ENCODE measurements at regions not wholly inside any gene's neighbourhood (a gene's known extent, or its start where the extent isn't known, plus 50 kb on each side); places are given as distances from the start of the nearest gene placed in this dataset.
"Not testable (repeated sequence)": the region's sequence is repeated elsewhere in the genome, so short reads cannot be mapped to it uniquely, and the experiment has no call there.

DNA sequence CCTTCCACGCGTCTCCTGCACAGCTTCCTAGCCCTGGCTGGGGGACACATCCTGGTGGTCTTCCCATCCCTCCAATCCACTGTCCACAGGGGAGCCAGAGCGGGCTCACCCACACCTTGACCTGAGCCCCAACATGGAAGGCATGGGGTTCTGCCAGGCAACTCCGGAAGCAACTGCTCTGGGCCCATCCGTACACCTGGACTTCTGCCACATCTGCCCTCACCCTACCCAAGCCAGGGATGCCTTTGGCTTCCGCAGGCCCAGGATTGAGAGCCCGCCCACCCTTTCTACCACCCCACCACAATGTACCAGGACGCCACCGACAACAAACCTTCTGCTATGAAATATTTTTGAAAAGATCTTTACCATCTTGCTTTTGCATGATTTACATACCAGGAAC is 89.8 kb downstream of the KCNJ18 start:
- H3K4me3 ChIP-seq (ENCODE audit: low read depth in 1 of 2, low read length in 2 of 2); H3K4me1 ChIP-seq (ENCODE audit: control insufficient read depth in 1 of 2, insufficient read depth in 2 of 2, low read length in 2 of 2); H3K27me3 ChIP-seq (ENCODE audit: control insufficient read depth in 1 of 2, insufficient read depth in 2 of 2, low read length in 2 of 2); H3K36me3 ChIP-seq (ENCODE audit: control insufficient read depth in 1 of 2, insufficient read depth in 2 of 2, low read length in 2 of 2); H3K27ac ChIP-seq (ENCODE audit: low read depth, low read length); H3K9me3 ChIP-seq (ENCODE audit: control insufficient read depth in 1 of 2, low read length in 2 of 2); H3K9ac ChIP-seq (ENCODE audit: low read depth in 1 of 2, low read length in 2 of 2): not testable (repeated sequence)

DNA sequence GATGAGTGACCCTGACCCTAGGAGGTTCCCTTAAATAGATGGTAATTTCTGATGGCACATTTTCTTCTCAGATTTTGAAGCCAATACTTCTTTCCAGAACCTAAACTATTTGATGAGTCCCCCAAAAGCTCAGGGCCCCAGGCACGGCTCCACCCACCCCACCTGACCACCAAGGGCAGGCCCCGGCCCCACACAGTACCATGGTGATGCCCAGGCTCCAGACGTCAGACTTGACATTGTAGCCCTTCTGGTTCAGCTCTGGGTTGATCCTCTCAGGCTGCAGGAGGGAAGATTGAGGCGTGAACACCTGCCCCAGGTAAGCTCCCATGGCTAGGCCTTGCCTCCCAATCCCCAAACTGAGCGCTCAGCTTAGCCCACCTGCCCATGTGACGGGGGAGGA is 90.3 kb downstream of the KCNJ18 start:
- H3K27ac ChIP-seq (ENCODE audit: low read depth, low read length); H3K4me1 ChIP-seq (ENCODE audit: control insufficient read depth in 1 of 2, insufficient read depth in 2 of 2, low read length in 2 of 2); H3K27me3 ChIP-seq (ENCODE audit: control insufficient read depth in 1 of 2, insufficient read depth in 2 of 2, low read length in 2 of 2); H3K4me3 ChIP-seq (ENCODE audit: low read depth in 1 of 2, low read length in 2 of 2); H3K9ac ChIP-seq (ENCODE audit: low read depth in 1 of 2, low read length in 2 of 2); H3K9me3 ChIP-seq (ENCODE audit: control insufficient read depth in 1 of 2, low read length in 2 of 2); H3K36me3 ChIP-seq (ENCODE audit: control insufficient read depth in 1 of 2, insufficient read depth in 2 of 2, low read length in 2 of 2): not testable (repeated sequence)

DNA sequence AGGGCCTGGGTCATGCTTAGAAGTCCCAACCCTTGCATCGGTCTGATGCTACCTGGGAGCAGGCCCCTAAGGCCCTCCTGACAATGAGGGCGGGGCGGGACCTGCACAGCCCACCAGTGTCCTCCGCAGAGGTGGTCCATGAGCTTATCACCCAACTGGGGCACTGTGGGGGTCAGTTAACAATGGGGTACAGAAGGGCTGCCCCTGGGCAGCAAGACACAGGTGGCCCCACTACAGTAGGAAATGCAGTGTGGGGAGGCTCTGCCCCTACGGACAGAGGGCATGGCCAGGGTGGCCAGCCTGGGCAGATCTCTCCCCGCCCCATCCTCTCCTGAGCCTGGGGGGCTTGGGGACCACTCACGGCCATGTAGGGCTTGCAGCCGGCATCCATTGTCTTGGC is 90.7 kb downstream of the KCNJ18 start:
- H3K9ac ChIP-seq (ENCODE audit: low read depth in 1 of 2, low read length in 2 of 2); H3K9me3 ChIP-seq (ENCODE audit: control insufficient read depth in 1 of 2, low read length in 2 of 2); H3K4me3 ChIP-seq (ENCODE audit: low read depth in 1 of 2, low read length in 2 of 2); H3K27me3 ChIP-seq (ENCODE audit: control insufficient read depth in 1 of 2, insufficient read depth in 2 of 2, low read length in 2 of 2); H3K4me1 ChIP-seq (ENCODE audit: control insufficient read depth in 1 of 2, insufficient read depth in 2 of 2, low read length in 2 of 2); H3K27ac ChIP-seq (ENCODE audit: low read depth, low read length); H3K36me3 ChIP-seq (ENCODE audit: control insufficient read depth in 1 of 2, insufficient read depth in 2 of 2, low read length in 2 of 2): not testable (repeated sequence)

DNA sequence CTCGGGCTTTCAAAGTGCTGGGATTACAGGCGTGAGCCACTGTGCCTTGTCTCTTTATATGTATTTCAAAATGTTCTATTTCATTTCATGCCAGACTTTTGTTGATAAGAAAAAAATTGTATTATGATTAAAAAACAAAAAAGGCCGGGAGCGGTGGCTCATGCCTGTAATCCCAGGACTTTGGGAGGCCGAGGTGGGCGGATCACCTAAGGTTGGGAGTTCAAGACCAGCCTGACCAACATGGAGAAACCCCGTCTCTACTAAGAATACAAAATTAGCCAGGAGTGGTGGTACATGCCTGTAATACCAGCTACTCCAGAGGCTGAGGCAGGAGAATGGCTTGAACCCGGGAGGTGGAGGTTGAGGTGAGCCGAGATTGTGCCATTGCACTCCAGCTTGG is 121.9 kb downstream of the KCNJ18 start:
- H3K27ac ChIP-seq (ENCODE audit: low read depth, low read length); H3K27me3 ChIP-seq (ENCODE audit: control insufficient read depth in 1 of 2, insufficient read depth in 2 of 2, low read length in 2 of 2); H3K4me3 ChIP-seq (ENCODE audit: low read depth in 1 of 2, low read length in 2 of 2); H3K4me1 ChIP-seq (ENCODE audit: control insufficient read depth in 1 of 2, insufficient read depth in 2 of 2, low read length in 2 of 2); H3K36me3 ChIP-seq (ENCODE audit: control insufficient read depth in 1 of 2, insufficient read depth in 2 of 2, low read length in 2 of 2); H3K9me3 ChIP-seq (ENCODE audit: control insufficient read depth in 1 of 2, low read length in 2 of 2); H3K9ac ChIP-seq (ENCODE audit: low read depth in 1 of 2, low read length in 2 of 2): not testable (repeated sequence)

DNA sequence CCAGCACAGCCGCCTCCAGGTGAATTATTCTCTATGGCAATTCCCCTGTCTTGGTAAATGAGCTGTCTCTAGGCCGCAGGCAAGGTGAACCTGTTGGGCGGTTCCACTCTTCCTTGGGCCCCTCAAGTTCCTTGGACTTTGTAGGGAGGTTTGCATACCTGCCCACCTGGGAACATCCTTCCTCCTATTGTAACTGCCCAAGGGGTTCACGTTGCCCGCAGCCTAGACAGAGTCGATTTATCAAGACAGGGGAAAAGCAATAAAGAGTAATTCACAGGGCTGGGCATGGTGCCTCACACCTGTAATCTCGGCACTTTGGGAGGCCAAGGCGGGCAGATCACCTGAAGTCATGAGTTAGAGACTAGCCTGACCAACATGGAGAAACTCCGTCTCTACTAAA is 122.5 kb downstream of the KCNJ18 start:
- Histone ChIP-seq H3K4me3 (ENCODE audit: low read depth in 1 of 2, low read length in 2 of 2) (no peak overlapping the region), H3K4me1 (ENCODE audit: control insufficient read depth in 1 of 2, insufficient read depth in 2 of 2, low read length in 2 of 2) (no peaks in the 10 kb centered on the region), H3K9me3 (ENCODE audit: control insufficient read depth in 1 of 2, low read length in 2 of 2) (peaks cover 0 to 7% of the 10 kb centered on the region in 2 donors), H3K9ac (ENCODE audit: low read depth in 1 of 2, low read length in 2 of 2) (no peak overlapping the region), H3K27ac (ENCODE audit: low read depth, low read length) (no peak overlapping the region), H3K27me3 (ENCODE audit: control insufficient read depth in 1 of 2, insufficient read depth in 2 of 2, low read length in 2 of 2) (no peaks in the 10 kb centered on the region), H3K36me3 (ENCODE audit: control insufficient read depth in 1 of 2, insufficient read depth in 2 of 2, low read length in 2 of 2) (no peaks in the 10 kb centered on the region)

DNA sequence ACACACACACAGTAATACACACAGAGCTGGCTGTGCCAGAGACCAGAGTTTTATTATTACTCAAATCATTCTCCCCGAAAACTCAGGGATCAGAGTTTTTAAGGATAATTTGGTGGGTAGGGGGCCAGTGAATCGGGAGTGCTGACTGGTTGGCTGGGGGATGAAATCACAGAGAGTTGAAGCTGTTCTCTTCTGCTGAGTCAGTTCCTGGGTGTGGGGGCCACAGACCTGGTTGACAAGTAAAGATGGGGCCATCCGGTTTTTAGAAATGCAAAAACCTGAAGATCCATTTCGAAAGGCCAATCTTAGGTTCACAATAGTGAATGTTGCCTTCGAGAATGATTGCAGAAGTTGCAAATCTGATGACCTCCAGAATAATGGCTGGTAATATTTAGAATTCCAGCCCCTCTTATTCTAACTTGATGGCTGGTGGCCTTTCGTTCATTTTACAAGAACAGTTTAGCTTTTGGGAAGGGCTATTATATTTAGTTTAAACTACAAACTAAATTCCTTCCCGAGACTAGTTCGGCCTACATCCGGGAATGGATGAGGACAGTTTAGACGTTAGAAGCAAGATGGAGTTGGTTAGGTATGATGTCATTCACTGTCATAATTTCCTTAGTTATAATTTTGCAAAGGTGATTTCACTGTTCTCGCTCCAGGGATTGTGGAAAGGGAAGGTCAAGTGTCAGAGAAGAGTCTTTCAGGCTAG is 123.2 kb downstream of the KCNJ18 start:
- H3K4me1 ChIP-seq (ENCODE audit: control insufficient read depth in 1 of 2, insufficient read depth in 2 of 2, low read length in 2 of 2), result no peaks in the 10 kb centered on the region

DNA sequence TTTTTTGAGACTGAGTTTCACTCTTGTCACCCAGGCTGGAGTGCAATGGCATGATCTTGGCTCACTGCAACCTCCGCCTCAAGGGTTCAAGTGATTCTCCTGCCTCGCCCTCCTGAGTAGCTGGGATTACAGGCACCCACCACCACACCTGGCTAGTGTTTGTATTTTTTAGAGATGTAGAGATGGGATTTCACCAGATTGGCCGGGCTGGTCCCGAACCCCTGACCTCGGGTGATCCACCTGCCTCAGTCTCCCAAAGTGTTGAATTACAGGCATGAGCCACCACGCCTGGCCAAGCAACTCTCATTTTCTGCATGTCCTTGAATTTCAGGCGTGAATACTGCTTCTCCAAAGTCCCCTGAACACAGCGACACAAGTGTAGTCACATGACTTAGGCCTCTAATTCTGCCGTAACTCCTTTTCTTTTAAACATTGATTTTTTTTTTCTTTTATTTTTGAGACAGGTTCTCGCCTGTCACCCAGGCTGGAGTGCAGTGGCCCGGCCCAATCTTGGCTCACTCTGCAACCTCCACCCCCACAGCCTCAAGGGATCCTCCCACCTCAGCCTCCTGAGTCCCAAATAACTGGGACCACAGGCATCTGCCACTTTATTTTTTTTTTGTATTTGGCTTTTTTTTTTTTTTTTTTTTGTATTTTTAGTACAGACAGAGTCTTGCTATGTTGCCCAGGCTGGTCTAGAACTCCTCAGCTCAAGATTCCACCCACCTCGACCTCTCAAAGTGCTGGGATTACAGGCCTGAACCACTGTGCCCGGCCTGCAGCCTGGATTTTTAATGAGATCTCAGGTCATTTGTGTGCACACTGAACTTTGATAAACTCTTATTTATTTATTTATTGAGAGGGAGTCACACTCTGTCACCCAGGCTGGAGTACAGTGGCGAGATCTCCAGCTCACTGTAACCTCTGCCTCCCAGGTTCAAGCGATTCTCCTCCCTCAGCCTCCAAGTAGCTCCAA is 124.6 kb downstream of the KCNJ18 start:
- H3K27me3 ChIP-seq (ENCODE audit: control insufficient read depth in 1 of 2, insufficient read depth in 2 of 2, low read length in 2 of 2), result no peaks in the 10 kb centered on the region
- no peak overlapping the region for H3K4me3 ChIP-seq (ENCODE audit: low read depth in 1 of 2, low read length in 2 of 2)

More for the DNA sequence above, 123.2 kb downstream of the KCNJ18 start:
- no peaks in the 10 kb centered on the region for H3K27me3 ChIP-seq (ENCODE audit: control insufficient read depth in 1 of 2, insufficient read depth in 2 of 2, low read length in 2 of 2)
- no peak overlapping the region for H3K4me3 ChIP-seq (ENCODE audit: low read depth in 1 of 2, low read length in 2 of 2)
- no peak overlapping the region for H3K9ac ChIP-seq (ENCODE audit: low read depth in 1 of 2, low read length in 2 of 2)
- no peaks in the 10 kb centered on the region for H3K36me3 ChIP-seq (ENCODE audit: control insufficient read depth in 1 of 2, insufficient read depth in 2 of 2, low read length in 2 of 2)
- no peak overlapping the region for H3K27ac ChIP-seq (ENCODE audit: low read depth, low read length)
- peaks cover 0 to 7% of the 10 kb centered on the region in 2 donors for H3K9me3 ChIP-seq (ENCODE audit: control insufficient read depth in 1 of 2, low read length in 2 of 2)

DNA sequence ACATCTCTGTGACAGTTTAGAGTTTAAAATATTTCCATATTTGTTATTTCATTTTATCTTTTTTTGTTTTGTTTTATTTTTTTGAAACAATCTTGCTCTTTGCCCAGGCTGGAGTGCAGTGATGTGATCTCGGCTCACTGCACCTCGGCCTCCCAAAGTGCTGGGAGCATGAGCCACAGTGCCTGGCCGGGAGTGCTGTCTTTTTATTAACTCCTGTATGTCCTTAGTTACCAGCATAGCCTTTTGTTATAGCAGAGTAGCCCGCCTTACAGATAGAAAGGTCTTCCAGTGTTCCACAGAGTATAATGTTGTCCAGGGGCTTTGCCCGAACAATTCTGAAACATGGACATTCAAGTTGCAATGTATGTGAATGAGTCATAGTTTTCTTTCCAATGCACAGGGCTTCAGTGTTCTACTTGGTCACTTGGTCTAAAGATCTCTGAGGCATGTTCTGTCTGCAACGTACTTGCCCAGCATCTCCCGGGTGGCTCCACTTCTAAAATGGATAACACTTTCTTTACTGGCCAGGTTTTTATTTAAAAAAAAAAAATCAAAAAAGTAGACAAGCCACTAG is 125.6 kb downstream of the KCNJ18 start:
- H3K9ac ChIP-seq (ENCODE audit: low read depth in 1 of 2, low read length in 2 of 2), result no peak overlapping the region
- H3K27me3 ChIP-seq (ENCODE audit: control insufficient read depth in 1 of 2, insufficient read depth in 2 of 2, low read length in 2 of 2), result no peaks in the 10 kb centered on the region
- H3K4me3 ChIP-seq (ENCODE audit: low read depth in 1 of 2, low read length in 2 of 2), result no peak overlapping the region
- H3K27ac ChIP-seq (ENCODE audit: low read depth, low read length), result no peak overlapping the region
- H3K4me1 ChIP-seq (ENCODE audit: control insufficient read depth in 1 of 2, insufficient read depth in 2 of 2, low read length in 2 of 2), result no peaks in the 10 kb centered on the region
- peaks cover 0 to 7% of the 10 kb centered on the region in 2 donors for H3K9me3 ChIP-seq (ENCODE audit: control insufficient read depth in 1 of 2, low read length in 2 of 2)
- no peaks in the 10 kb centered on the region for H3K36me3 ChIP-seq (ENCODE audit: control insufficient read depth in 1 of 2, insufficient read depth in 2 of 2, low read length in 2 of 2)

More for the DNA sequence above, 124.6 kb downstream of the KCNJ18 start:
- no peaks in the 10 kb centered on the region for H3K4me1 ChIP-seq (ENCODE audit: control insufficient read depth in 1 of 2, insufficient read depth in 2 of 2, low read length in 2 of 2)
- no peaks in the 10 kb centered on the region for H3K36me3 ChIP-seq (ENCODE audit: control insufficient read depth in 1 of 2, insufficient read depth in 2 of 2, low read length in 2 of 2)
- no peak overlapping the region for H3K9ac ChIP-seq (ENCODE audit: low read depth in 1 of 2, low read length in 2 of 2)
- H3K9me3 ChIP-seq (ENCODE audit: control insufficient read depth in 1 of 2, low read length in 2 of 2), result peaks cover 0 to 7% of the 10 kb centered on the region in 2 donors
- H3K27ac ChIP-seq (ENCODE audit: low read depth, low read length), result no peak overlapping the region

DNA sequence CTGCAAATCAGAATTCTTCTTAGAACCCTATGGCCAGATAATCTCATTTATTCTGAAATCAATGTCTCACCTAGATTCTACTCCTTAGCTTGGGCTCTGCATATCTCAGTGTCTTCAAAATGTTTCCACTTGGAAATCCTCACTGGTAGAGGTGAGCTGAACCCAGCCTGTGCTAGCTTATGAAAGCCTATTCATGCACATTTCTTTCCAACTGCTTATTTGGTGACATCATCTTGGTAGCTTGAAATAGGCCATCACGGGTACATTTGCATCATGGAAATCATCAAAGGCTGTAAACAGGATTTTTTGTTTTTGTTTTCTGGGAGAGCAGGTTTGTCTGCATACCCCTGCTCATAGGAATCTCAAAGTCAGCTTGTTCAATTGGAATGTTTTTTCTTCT is 130.8 kb downstream of the KCNJ18 start:
- Histone ChIP-seq H3K36me3 (ENCODE audit: control insufficient read depth in 1 of 2, insufficient read depth in 2 of 2, low read length in 2 of 2) (no peaks in the 10 kb centered on the region), H3K9me3 (ENCODE audit: control insufficient read depth in 1 of 2, low read length in 2 of 2) (peaks cover 0 to 4% of the 10 kb centered on the region in 2 donors), H3K27me3 (ENCODE audit: control insufficient read depth in 1 of 2, insufficient read depth in 2 of 2, low read length in 2 of 2) (no peaks in the 10 kb centered on the region), H3K27ac (ENCODE audit: low read depth, low read length) (no peak overlapping the region), H3K4me1 (ENCODE audit: control insufficient read depth in 1 of 2, insufficient read depth in 2 of 2, low read length in 2 of 2) (no peaks in the 10 kb centered on the region), H3K9ac (ENCODE audit: low read depth in 1 of 2, low read length in 2 of 2) (no peak overlapping the region), H3K4me3 (ENCODE audit: low read depth in 1 of 2, low read length in 2 of 2) (no peak overlapping the region)

DNA sequence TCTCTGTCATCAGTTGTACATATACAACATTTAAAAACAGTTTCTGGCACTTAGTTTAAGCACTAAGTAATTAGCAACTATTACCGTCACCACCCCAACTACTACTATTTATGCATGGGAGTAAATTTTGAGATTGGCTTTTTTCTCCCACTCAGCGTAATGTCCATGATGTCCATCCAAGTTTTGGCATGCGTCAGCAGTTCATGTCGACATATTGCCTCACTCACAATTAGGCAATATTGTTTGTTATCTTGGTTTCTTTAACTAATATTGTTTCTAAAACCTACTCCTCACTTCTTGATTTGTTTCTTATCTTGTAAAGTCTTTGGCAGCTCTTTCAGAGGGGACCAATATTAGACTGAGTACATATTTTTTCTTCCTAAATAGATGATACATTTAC is 131.3 kb downstream of the KCNJ18 start:
- no peaks in the 10 kb centered on the region for H3K36me3 ChIP-seq (ENCODE audit: control insufficient read depth in 1 of 2, insufficient read depth in 2 of 2, low read length in 2 of 2)
- H3K4me3 ChIP-seq (ENCODE audit: low read depth in 1 of 2, low read length in 2 of 2), result no peak overlapping the region
- no peaks in the 10 kb centered on the region for H3K27me3 ChIP-seq (ENCODE audit: control insufficient read depth in 1 of 2, insufficient read depth in 2 of 2, low read length in 2 of 2)

More for the DNA sequence above, 131.3 kb downstream of the KCNJ18 start:
- peaks cover 0 to 4% of the 10 kb centered on the region in 2 donors for H3K9me3 ChIP-seq (ENCODE audit: control insufficient read depth in 1 of 2, low read length in 2 of 2)
- no peak overlapping the region for H3K27ac ChIP-seq (ENCODE audit: low read depth, low read length)
- no peaks in the 10 kb centered on the region for H3K4me1 ChIP-seq (ENCODE audit: control insufficient read depth in 1 of 2, insufficient read depth in 2 of 2, low read length in 2 of 2)
- no peak overlapping the region for H3K9ac ChIP-seq (ENCODE audit: low read depth in 1 of 2, low read length in 2 of 2)
